ENCODE measurements at regions not wholly inside any gene's neighbourhood (a gene's known extent, or its start where the extent isn't known, plus 50 kb on each side); places are given as distances from the start of the nearest gene placed in this dataset.
A peak's percentile ranks its signal among the peaks of the same experiment; 100 is the strongest.

DNA sequence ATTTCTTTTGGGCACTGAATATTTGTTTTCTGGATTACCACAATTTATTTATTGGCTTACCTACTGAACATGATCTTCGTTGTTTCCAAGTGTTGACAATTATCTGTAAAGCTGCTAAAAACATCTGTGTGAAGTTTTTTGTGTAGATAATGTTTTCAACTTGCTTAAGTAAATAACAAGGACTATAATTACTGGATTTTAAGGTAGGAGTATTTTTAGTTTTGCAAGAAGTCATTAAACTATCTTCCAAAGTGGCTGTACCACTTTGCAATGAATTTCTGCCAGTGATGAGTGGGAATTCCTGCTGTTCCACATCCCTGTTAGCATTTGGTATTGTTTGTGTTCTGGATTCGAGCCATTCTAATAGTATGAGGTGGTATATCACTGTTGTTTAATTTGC lies 702.2 kb downstream of the MECOM start:
- H3K27me3 ChIP-seq, result no peaks in the 10 kb centered on the region
- TF ChIP-seq, protein P1, sequence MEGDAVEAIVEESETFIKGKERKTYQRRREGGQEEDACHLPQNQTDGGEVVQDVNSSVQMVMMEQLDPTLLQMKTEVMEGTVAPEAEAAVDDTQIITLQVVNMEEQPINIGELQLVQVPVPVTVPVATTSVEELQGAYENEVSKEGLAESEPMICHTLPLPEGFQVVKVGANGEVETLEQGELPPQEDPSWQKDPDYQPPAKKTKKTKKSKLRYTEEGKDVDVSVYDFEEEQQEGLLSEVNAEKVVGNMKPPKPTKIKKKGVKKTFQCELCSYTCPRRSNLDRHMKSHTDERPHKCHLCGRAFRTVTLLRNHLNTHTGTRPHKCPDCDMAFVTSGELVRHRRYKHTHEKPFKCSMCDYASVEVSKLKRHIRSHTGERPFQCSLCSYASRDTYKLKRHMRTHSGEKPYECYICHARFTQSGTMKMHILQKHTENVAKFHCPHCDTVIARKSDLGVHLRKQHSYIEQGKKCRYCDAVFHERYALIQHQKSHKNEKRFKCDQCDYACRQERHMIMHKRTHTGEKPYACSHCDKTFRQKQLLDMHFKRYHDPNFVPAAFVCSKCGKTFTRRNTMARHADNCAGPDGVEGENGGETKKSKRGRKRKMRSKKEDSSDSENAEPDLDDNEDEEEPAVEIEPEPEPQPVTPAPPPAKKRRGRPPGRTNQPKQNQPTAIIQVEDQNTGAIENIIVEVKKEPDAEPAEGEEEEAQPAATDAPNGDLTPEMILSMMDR (IDR thresholded peaks at IDR 0.05), result no peak

DNA sequence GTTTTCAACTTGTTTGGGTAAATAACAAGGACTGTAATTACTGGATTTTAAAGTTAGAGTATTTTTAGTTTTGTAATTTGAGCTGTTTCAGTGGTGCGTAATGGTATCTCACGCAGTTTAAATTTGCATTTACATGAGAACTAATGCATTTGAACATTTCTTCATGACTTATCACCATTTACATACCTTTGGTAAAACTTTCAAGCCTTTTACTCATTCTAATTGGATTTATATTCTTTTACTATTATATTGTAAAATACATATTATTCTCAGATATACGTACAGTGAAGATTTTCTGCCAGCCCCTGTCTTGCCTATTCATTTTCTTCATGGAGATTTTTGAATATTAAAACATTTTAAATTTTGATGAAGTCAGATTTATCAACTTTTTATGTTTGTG lies 703.8 kb downstream of the MECOM start:
- DNase-seq (ENCODE audit: low spot score), result no peak
- H3K36me3 ChIP-seq, result no peaks in the 10 kb centered on the region
- no peak overlapping the region for H3K4me3 ChIP-seq
- no peak overlapping the region for H3K27ac ChIP-seq
- TF ChIP-seq, protein P1 (IDR thresholded peaks at IDR 0.05), result no peak
- H3K4me1 ChIP-seq, result no peaks in the 10 kb centered on the region
- no peaks in the 10 kb centered on the region for H3K27me3 ChIP-seq
- peaks cover 0 to 2% of the 10 kb centered on the region in 2 donors for H3K9me3 ChIP-seq

More for the DNA sequence above, 702.2 kb downstream of the MECOM start:
- Histone ChIP-seq H3K4me1 (no peaks in the 10 kb centered on the region), H3K9me3 (no peaks in the 10 kb centered on the region), H3K4me3 (no peak overlapping the region), H3K36me3 (no peaks in the 10 kb centered on the region), H3K27ac (no peak overlapping the region)
- DNase-seq (ENCODE audit: low spot score), result no peak

DNA sequence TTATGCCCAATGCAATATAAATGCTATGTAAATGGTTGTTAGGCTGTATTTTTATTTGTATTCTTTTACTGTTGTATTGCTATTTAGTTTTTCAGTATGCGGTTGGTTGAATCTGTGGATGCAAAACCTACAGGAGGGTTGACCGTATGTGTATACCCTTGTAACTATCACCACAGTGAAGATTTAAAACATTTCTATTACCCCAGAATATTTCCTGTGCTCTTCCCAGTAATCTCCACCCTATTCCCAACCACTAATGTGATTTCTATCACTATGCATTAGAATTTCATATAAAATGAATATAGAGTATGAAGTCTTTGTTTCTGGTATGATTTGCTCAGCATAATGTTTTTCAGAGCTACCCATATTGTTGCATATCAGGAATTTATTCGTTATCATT lies 705.0 kb downstream of the MECOM start:
- Histone ChIP-seq H3K4me3 (no peak overlapping the region), H3K9me3 (peaks cover 0 to 6% of the 10 kb centered on the region in 2 donors), H3K4me1 (no peaks in the 10 kb centered on the region), H3K36me3 (no peaks in the 10 kb centered on the region), H3K27ac (no peak overlapping the region), H3K27me3 (no peaks in the 10 kb centered on the region)
- no peak for DNase-seq (ENCODE audit: low spot score)
- TF ChIP-seq, protein P1 (IDR thresholded peaks at IDR 0.05), result no peak

DNA sequence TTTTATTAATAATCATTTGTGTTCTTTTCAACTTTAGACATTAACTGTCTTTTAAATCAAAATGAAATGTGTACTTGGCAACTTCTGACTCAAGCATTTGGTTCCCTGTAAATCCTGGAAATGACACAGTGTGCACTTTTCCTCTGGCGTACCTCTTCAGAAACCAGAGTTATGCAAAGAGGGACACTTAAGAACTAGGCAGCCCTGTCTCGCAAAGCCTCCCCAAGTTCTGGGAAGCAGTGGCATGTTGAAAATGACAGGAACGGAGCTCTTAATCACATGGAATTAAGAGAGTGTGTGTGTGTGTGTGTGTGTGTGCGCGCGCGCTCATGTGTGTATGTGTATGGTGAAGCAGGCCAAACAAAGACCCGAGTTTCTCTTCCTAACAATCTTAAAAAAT lies 707.4 kb downstream of the MECOM start:
- Histone ChIP-seq H3K4me1 (no peaks in the 10 kb centered on the region), H3K27me3 (no peaks in the 10 kb centered on the region), H3K4me3 (no peak overlapping the region), H3K36me3 (no peaks in the 10 kb centered on the region), H3K27ac (no peak overlapping the region), H3K9me3 (peaks cover 0 to 6% of the 10 kb centered on the region in 2 donors)
- DNase-seq (ENCODE audit: low spot score), result no peak
- TF ChIP-seq, protein P1 (IDR thresholded peaks at IDR 0.05), result no peak

DNA sequence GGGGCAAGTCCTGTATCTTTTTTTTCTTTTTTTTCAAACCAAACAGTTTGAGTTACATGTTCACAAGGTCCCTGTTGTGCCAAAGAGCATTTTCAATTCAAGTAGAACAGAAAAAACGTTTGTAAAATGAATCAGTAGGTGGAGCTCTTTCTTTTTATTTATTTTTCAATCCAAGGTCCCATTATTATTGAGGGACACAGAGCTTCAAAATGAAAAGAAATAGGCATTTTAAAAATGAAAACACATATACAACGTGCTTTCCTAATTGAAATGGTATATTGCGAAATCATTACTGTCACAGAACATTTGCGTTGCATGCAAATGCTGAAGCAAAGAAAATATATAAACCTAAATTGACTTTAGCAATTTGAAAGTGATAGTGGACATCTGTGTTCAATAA lies 711.0 kb downstream of the MECOM start:
- no peaks in the 10 kb centered on the region for H3K27me3 ChIP-seq
- no peak overlapping the region for H3K4me3 ChIP-seq
- H3K27ac ChIP-seq, result no peak overlapping the region
- no peaks in the 10 kb centered on the region for H3K4me1 ChIP-seq
- no peaks in the 10 kb centered on the region for H3K36me3 ChIP-seq
- TF ChIP-seq, protein P1 (IDR thresholded peaks at IDR 0.05), result peak in 1 of 2 donors; percentile 35
- DNase-seq (ENCODE audit: low spot score), result no peak
- peaks cover 0 to 6% of the 10 kb centered on the region in 2 donors for H3K9me3 ChIP-seq

DNA sequence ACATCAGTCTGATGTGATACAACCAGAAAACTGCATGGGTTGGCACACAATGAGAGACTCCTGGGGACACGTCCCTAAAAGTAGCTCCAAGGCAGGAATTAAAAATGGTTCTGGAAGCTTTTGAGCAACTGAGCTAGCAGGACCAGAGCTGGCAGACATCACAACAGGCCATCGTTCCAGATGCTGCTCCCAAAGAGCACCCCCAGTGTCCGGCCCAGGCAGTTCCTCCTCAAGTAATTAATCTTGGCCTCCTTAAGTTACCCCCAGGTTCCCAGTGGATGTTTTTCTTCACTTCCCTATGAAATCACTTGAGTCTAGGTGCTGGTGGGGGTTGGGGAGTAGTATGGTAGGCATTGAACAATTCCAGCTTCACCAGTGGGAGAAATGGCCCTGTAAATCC lies 711.6 kb downstream of the MECOM start:
- Histone ChIP-seq H3K4me1 (no peaks in the 10 kb centered on the region), H3K27ac (no peak overlapping the region), H3K4me3 (no peak overlapping the region), H3K27me3 (no peaks in the 10 kb centered on the region), H3K9me3 (peaks cover 0 to 6% of the 10 kb centered on the region in 2 donors), H3K36me3 (no peaks in the 10 kb centered on the region)
- no peak for DNase-seq (ENCODE audit: low spot score)
- TF ChIP-seq, protein P1 (IDR thresholded peaks at IDR 0.05), result no peak

Data from right atrium auricular region (tissue), 2 donors.